Colonic mucosa (tissue), 4 donors: ENCODE measurements at regions not wholly inside any gene's neighbourhood (a gene's known extent, or its start where the extent isn't known, plus 50 kb on each side); places are given as distances from the start of the nearest gene placed in this dataset.

Experiments
- DNase-seq: peaks from one replicate; pipeline ENCODE4 v3.0.0-alpha.2; 2020
- H3K27ac ChIP-seq: fragments of 200-600 bp; one replicate; pipeline ENCODE4 v1.8.0; 2021
- H3K27me3 ChIP-seq: fragments of 200-600 bp; one replicate; pipeline ENCODE4 v1.8.0; 2021
- H3K36me3 ChIP-seq: fragments of 200-600 bp; one replicate; pipeline ENCODE4 v1.8.0; 2021
- H3K4me1 ChIP-seq: fragments of 200-600 bp; one replicate; pipeline ENCODE4 v1.8.0; 2021; ENCODE audit warnings: mild to moderate bottlenecking
- H3K4me3 ChIP-seq: fragments of 200-600 bp; one replicate; pipeline ENCODE4 v1.8.0; 2021
- H3K9ac ChIP-seq, 2 donors: one replicate each; pipeline ENCODE4 v1.7.0; 2013; ENCODE audit warnings: control low read depth in 2 of 2, low read depth in 2 of 2, low read length in 2 of 2
- H3K9me3 ChIP-seq: fragments of 200-600 bp; one replicate; pipeline ENCODE4 v1.8.0; 2021
- intact Hi-C: fragments of 100-400 bp; cut with DNase I; formaldehyde crosslinking; loops from one replicate; pipeline ENCODE4 v1.14.1; 2022
- TF ChIP-seq, protein P1 (sequence below): fragments of 200-600 bp; IDR thresholded peaks from one replicate; pipeline ENCODE4 v1.8.0; 2022; ENCODE audit warnings: antibody characterized with exemption, mild to moderate bottlenecking
- donor health status: healthy.
- donor health status: DM: no; HTN: no; CAD: no.
- donor health status: DM: no; HTN: no; CAD: no.

DNA sequence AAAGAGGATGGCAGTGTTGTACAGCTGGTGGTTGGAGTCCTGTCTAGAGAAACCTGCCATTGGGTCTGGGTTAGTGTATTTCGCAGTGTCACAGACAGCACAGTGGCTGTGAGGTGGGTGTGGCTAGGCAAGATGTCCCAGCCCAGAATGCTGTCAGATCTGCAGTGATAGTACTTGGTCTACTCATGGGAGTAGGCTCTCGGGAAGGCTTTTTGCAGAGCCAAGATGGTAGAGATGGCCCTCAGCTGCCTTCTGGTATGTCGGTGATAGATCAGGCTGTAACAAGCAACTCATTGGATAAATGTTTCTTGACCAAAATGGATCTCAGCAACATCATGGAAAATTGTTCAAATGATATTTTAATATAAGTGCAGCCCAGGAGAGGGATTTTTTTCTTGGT is 84.3 kb upstream of the WDR1 start:
- TF ChIP-seq, protein P1, sequence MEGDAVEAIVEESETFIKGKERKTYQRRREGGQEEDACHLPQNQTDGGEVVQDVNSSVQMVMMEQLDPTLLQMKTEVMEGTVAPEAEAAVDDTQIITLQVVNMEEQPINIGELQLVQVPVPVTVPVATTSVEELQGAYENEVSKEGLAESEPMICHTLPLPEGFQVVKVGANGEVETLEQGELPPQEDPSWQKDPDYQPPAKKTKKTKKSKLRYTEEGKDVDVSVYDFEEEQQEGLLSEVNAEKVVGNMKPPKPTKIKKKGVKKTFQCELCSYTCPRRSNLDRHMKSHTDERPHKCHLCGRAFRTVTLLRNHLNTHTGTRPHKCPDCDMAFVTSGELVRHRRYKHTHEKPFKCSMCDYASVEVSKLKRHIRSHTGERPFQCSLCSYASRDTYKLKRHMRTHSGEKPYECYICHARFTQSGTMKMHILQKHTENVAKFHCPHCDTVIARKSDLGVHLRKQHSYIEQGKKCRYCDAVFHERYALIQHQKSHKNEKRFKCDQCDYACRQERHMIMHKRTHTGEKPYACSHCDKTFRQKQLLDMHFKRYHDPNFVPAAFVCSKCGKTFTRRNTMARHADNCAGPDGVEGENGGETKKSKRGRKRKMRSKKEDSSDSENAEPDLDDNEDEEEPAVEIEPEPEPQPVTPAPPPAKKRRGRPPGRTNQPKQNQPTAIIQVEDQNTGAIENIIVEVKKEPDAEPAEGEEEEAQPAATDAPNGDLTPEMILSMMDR, result no peak
- intact Hi-C loops, result no loop called here
- no peaks in the 10 kb centered on the region for H3K4me1 ChIP-seq
- no peaks in the 10 kb centered on the region for H3K27me3 ChIP-seq
- no peak for DNase-seq
- no peak overlapping the region for H3K27ac ChIP-seq
- H3K36me3 ChIP-seq, result no peaks in the 10 kb centered on the region
- no peak overlapping the region for H3K4me3 ChIP-seq
- H3K9me3 ChIP-seq, result no peaks in the 10 kb centered on the region
- H3K9ac ChIP-seq, result no peak overlapping the region

DNA sequence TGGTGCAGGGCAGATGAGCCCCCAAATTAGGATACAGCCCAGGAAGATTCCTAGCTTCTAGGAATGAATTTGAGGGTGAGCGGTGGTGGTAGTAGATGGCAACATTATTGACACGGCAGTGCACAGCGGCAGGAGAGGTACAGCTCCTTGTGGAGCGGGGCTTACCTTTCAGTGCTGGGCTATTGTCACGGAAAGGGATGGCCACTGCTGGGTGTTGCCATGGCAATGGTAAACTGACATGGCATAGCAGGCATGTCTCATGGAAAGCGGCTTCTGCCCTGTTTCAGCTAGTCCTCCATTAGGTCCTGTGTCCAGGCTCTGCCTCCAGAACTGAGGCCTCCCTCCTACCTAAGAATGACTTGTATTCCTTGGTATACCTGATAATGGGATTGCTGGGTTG is 81.8 kb upstream of the WDR1 start:
- no peak overlapping the region for H3K27ac ChIP-seq
- no peaks in the 10 kb centered on the region for H3K9me3 ChIP-seq
- TF ChIP-seq, protein P1, result no peak
- DNase-seq, result peak; percentile 7
- no peak overlapping the region for H3K4me3 ChIP-seq
- no peaks in the 10 kb centered on the region for H3K27me3 ChIP-seq
- no peak overlapping the region for H3K9ac ChIP-seq
- H3K4me1 ChIP-seq, result no peaks in the 10 kb centered on the region
- intact Hi-C loops, result no loop called here
- H3K36me3 ChIP-seq, result no peaks in the 10 kb centered on the region

DNA sequence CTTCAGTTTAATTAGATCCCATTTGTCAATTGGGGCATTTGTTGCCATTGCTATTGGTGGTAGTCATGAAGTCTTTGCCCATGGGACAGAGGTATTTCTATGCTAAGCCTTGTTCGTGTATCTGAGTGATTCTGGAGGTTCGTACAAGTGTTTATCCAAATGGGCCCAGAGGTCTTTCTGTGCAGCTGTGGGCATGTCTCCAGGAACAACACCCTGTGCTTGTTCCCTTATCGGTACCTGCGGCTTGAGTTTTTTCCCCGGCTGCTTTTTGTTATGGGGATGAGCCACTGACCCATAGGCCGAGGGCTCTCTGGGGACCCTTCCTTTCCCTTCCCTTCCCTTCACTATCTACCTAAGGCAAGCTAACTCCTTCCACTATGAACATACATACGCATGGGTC is 81.4 kb upstream of the WDR1 start:
- Histone ChIP-seq H3K9me3 (no peaks in the 10 kb centered on the region), H3K4me3 (no peak overlapping the region)

DNA sequence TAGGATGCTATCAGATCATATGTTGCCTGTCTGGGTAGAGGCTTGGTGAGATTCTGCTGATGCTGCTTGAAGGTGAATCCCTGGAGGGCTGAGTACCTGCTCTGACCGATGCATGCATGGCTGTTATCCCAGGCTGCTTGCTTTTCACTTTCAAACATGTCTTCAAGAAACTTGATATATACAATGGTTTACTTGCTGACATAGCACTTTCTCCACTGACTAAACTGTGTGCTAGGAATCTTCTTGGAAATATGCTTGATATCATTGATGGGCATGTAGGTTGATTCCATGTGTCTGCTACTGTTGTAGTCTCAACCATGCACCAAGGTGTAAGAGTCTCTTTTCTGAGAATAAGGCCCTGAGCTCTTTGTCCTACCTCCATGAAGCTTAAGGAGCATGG is 79.6 kb upstream of the WDR1 start:
- Histone ChIP-seq H3K9ac (no peak overlapping the region), H3K9me3 (no peaks in the 10 kb centered on the region), H3K4me1 (no peaks in the 10 kb centered on the region), H3K27me3 (no peaks in the 10 kb centered on the region), H3K4me3 (no peak overlapping the region), H3K36me3 (no peaks in the 10 kb centered on the region), H3K27ac (no peak overlapping the region)
- intact Hi-C loops, result no loop called here
- no peak for DNase-seq
- TF ChIP-seq, protein P1, result no peak

More for the DNA sequence above, 81.4 kb upstream of the WDR1 start:
- peak; percentile 4 for DNase-seq
- no peak overlapping the region for H3K9ac ChIP-seq
- no peaks in the 10 kb centered on the region for H3K27me3 ChIP-seq
- H3K27ac ChIP-seq, result no peak overlapping the region
- intact Hi-C loops, result no loop called here
- TF ChIP-seq, protein P1, result no peak
- no peaks in the 10 kb centered on the region for H3K4me1 ChIP-seq
- H3K36me3 ChIP-seq, result no peaks in the 10 kb centered on the region

DNA sequence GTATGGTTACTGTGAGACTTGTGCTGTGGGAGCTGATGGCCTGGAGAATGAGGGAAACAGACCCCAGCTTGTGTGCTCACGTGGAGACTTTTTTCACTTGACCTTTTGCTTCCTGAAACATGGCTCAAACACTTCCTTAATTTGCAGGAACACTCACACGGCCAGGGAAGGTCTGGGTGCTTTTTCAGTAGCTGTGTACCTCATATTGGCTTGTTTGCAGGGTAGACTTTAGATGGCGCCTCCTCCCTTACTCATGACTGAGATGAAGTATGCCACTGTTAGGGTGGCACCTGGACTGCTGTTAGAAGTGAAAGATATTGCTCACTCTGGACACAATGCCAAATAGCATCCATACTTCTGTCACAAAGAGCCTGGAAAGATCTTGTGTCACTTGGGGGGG is 75.7 kb upstream of the WDR1 start:
- Histone ChIP-seq H3K27ac (no peak overlapping the region), H3K4me1 (no peaks in the 10 kb centered on the region), H3K36me3 (no peaks in the 10 kb centered on the region), H3K9ac (no peak overlapping the region), H3K27me3 (no peaks in the 10 kb centered on the region), H3K4me3 (no peak overlapping the region), H3K9me3 (no peaks in the 10 kb centered on the region)
- TF ChIP-seq, protein P1, result no peak
- peak; percentile 14 for DNase-seq
- intact Hi-C loops, result no loop called here
